GM12878 (cell line): ENCODE measurements at regions not wholly inside any gene's neighbourhood (a gene's known extent, or its start where the extent isn't known, plus 50 kb on each side); places are given as distances from the start of the nearest gene placed in this dataset.

Experiments
- ATAC-seq: fragments of 200-7000 bp; cut with Tn5 transposase; 3 replicates; pipeline ENCODE4 v1.9.1; 2020; ENCODE audit warnings: mild to moderate bottlenecking, moderate library complexity
- BruUV-seq: library from RNA; stranded (reverse); fragments of 400-500 nt; replicated peaks from 2 replicates; lab custom pipeline; 2021; lab: Mats Ljungman, UMichigan
- CTCF ChIA-PET: fragments of 300-600 bp; sonication (Branson Sonifier 250); formaldehyde crosslinking; extraction: SDS; loops from one replicate; lab custom pipeline; 2021; ENCODE audit warnings: inconsistent platforms; lab: Yijun Ruan, JAX
- POLR2A ChIA-PET: fragments of 350-600 bp; formaldehyde crosslinking; extraction: SDS; loops from one replicate; lab custom pipeline; 2021; ENCODE audit warnings: inconsistent platforms; lab: Charles Lee
- RAD21 ChIA-PET: fragments of 300-600 bp; sonication (Branson Sonifier 250); formaldehyde crosslinking; loops from one replicate; lab custom pipeline; 2023; ENCODE audit warnings: antibody characterized with exemption; ENCODE audit not compliant: unreplicated experiment; lab: Charles Lee
- SMC1A ChIA-PET: fragments of 300-600 bp; sonication (Branson Sonifier 250); formaldehyde crosslinking; loops from one replicate; lab custom pipeline; 2023; ENCODE audit not compliant: unreplicated experiment, uncharacterized antibody; lab: Charles Lee
- DNase-seq: peaks from one replicate; pipeline ENCODE4 v3.0.0-alpha.2; 2011; ENCODE audit warnings: low read depth, low spot score
- FAIRE-seq: peaks from 3 replicates; lab custom pipeline; 2011; peaks lifted over from hg19 to GRCh38; lab: Jason Lieb, UNC
- H2AFZ ChIP-seq: 2 replicates; pipeline ENCODE4 v1.6.0; 2011; ENCODE audit warnings: low read depth, low read length, control low read depth; ENCODE audit not compliant: control insufficient read depth
- H3K27ac ChIP-seq: 2 replicates; pipeline ENCODE4 v1.5.1; 2011; ENCODE audit warnings: control low read depth; ENCODE audit not compliant: control insufficient read depth, insufficient read depth
- H3K27me3 ChIP-seq, 2 experiments: replicated peaks in 1 of 2; 2 replicates each; pipeline versions ENCODE4 v1.6.0 to v1.6.1; 2011; ENCODE audit warnings: low read length in 1 of 2; ENCODE audit not compliant: control insufficient read depth in 2 of 2, insufficient read depth in 2 of 2
- H3K36me3 ChIP-seq, 2 experiments: 2 replicates each; pipeline ENCODE4 v1.5.1; 2011; ENCODE audit warnings: low read length in 1 of 2; ENCODE audit not compliant: control insufficient read depth in 2 of 2, insufficient read depth in 2 of 2
- H3K4me1 ChIP-seq: 2 replicates; pipeline ENCODE4 v1.6.1; 2011; ENCODE audit warnings: mild to moderate bottlenecking, low read length, moderate library complexity, mixed read lengths; ENCODE audit not compliant: control insufficient read depth, insufficient read depth
- H3K4me2 ChIP-seq: 2 replicates; pipeline ENCODE4 v1.6.0; 2011; ENCODE audit warnings: control low read depth; ENCODE audit not compliant: control insufficient read depth, insufficient read depth
- H3K4me3 ChIP-seq: fragments of 200-600 bp; sonication (generic); 2 replicates; pipeline ENCODE4 v1.5.1; 2016
- H3K79me2 ChIP-seq: 2 replicates; pipeline ENCODE4 v1.6.0; 2011; ENCODE audit warnings: low read length; ENCODE audit not compliant: control insufficient read depth, insufficient read depth
- H3K9ac ChIP-seq: 2 replicates; pipeline ENCODE4 v1.8.0; 2011; ENCODE audit warnings: low read length, control low read depth, mixed read lengths; ENCODE audit not compliant: control insufficient read depth, insufficient read depth
- H3K9me3 ChIP-seq: replicated peaks from 3 replicates; pipeline ENCODE4 v1.5.1; 2011; ENCODE audit warnings: mild to moderate bottlenecking, low read length; ENCODE audit not compliant: control insufficient read depth, insufficient read depth
- H4K20me1 ChIP-seq: 2 replicates; pipeline ENCODE4 v1.6.0; 2011; ENCODE audit not compliant: control insufficient read depth, insufficient read depth
- BCL11A ChIP-seq: IDR thresholded peaks from 2 replicates; pipeline ENCODE4 v1.6.1; 2011; ENCODE audit warnings: low read depth, low read length
- CBFB ChIP-seq: IDR thresholded peaks from 2 replicates; pipeline ENCODE4 v1.6.1; 2016; ENCODE audit warnings: antibody characterized with exemption, low read depth
- CHD2 ChIP-seq: IDR thresholded peaks from 2 replicates; pipeline ENCODE4 v1.6.1; 2011; ENCODE audit warnings: low read depth, low read length, improper control_type of control experiment, borderline replicate concordance
- CREB1 ChIP-seq: IDR thresholded peaks from 2 replicates; pipeline ENCODE4 v1.6.1; 2012; ENCODE audit warnings: low read depth, mild to moderate bottlenecking, inconsistent platforms
- FOXK2 ChIP-seq: fragments of 450-650 bp; IDR thresholded peaks from 2 replicates; pipeline ENCODE4 v1.6.1; 2017; ENCODE audit warnings: mild to moderate bottlenecking, moderate library complexity
- GABPA ChIP-seq: IDR thresholded peaks from 2 replicates; pipeline ENCODE4 v1.6.1; 2014; ENCODE audit warnings: antibody characterized with exemption, low read depth, mild to moderate bottlenecking, inconsistent platforms
- HDAC6 ChIP-seq: fragments of 200-600 bp; sonication (generic); IDR thresholded peaks from one replicate; pipeline ENCODE4 v1.8.0; 2017; ENCODE audit warnings: antibody characterized with exemption; ENCODE audit not compliant: unreplicated experiment
- IKZF1 ChIP-seq: fragments of 450-650 bp; conservative IDR thresholded peaks from 2 replicates; pipeline ENCODE4 v1.6.1; 2017; ENCODE audit warnings: antibody characterized with exemption, mild to moderate bottlenecking
- KDM1A ChIP-seq: fragments of 200-600 bp; sonication (generic); IDR thresholded peaks from 2 replicates; pipeline ENCODE4 v1.6.1; 2016; ENCODE audit warnings: borderline replicate concordance
- MEF2B ChIP-seq: fragments of 450-650 bp; IDR thresholded peaks from 2 replicates; pipeline ENCODE4 v1.6.1; 2018; ENCODE audit warnings: mild to moderate bottlenecking, moderate library complexity; ENCODE audit not compliant: partially characterized antibody, poor library complexity, severe bottlenecking
- NKRF ChIP-seq: fragments of 450-650 bp; conservative IDR thresholded peaks from 2 replicates; pipeline ENCODE4 v1.6.1; 2017; ENCODE audit warnings: mild to moderate bottlenecking, moderate library complexity
- NRF1 ChIP-seq: conservative IDR thresholded peaks from 2 replicates; pipeline ENCODE4 v1.6.1; 2011; ENCODE audit warnings: mild to moderate bottlenecking, low read depth, low read length, improper control_type of control experiment
- RAD21 ChIP-seq: IDR thresholded peaks from 2 replicates; pipeline ENCODE4 v1.6.1; 2011; ENCODE audit warnings: mild to moderate bottlenecking, low read depth, low read length, moderate library complexity; ENCODE audit not compliant: insufficient read depth
- SMARCA5 ChIP-seq: fragments of 450-650 bp; IDR thresholded peaks from 2 replicates; pipeline ENCODE4 v1.6.1; 2017; ENCODE audit warnings: mild to moderate bottlenecking
- SREBF1 ChIP-seq: IDR thresholded peaks from 2 replicates; pipeline ENCODE4 v1.6.1; 2012; ENCODE audit warnings: mild to moderate bottlenecking, low read length
- SRF ChIP-seq, 2 experiments: IDR thresholded peaks; 2 replicates each; pipeline ENCODE4 v1.6.1; 2011; ENCODE audit warnings: low read depth in 2 of 2, low read length in 2 of 2, mild to moderate bottlenecking in 1 of 2, moderate library complexity in 1 of 2
- TCF12 ChIP-seq: IDR thresholded peaks from 2 replicates; pipeline ENCODE4 v1.6.1; 2011; ENCODE audit warnings: low read depth, mild to moderate bottlenecking, low read length
- USF1 ChIP-seq: IDR thresholded peaks from 2 replicates; pipeline ENCODE4 v1.6.1; 2011; ENCODE audit warnings: borderline replicate concordance, low read depth, mild to moderate bottlenecking, moderate library complexity, mixed read lengths, low read length; ENCODE audit not compliant: insufficient read depth; ENCODE audit errors: extremely low read length
- YY1 ChIP-seq: IDR thresholded peaks from 2 replicates; pipeline ENCODE4 v1.6.1; 2011; ENCODE audit warnings: low read depth, mild to moderate bottlenecking, low read length
- ZBTB11 ChIP-seq: fragments of 450-650 bp; formaldehyde crosslinking; IDR thresholded peaks from 2 replicates; pipeline ENCODE4 v1.5.0; 2022; ENCODE audit warnings: mild to moderate bottlenecking, missing genetic modification characterization
- WGBS: methylation state at CpG from one replicate; pipeline ENCODE4 v1.1.6; 2016; ENCODE audit warnings: low lambda C conversion rate; ENCODE audit not compliant: insufficient replicate concordance, insufficient coverage; ENCODE audit errors: missing lambda C conversion rate; 5-methylcytosine and 5-hydroxymethylcytosine counted together
- in situ Hi-C: fragments of 300-500 bp; cut with MboI; formaldehyde crosslinking; loops from 9 replicates; pipeline ENCODE4 v1.14.3; 2018; ENCODE audit warnings: mixed read lengths
- intact Hi-C: fragments of 100-400 bp; cut with micrococcal nuclease; formaldehyde crosslinking; loops from one replicate; pipeline ENCODE4 v1.14.2; 2022; ENCODE audit not compliant: unreplicated experiment

- RAD21 ChIA-PET = no interaction called here
- CTCF ChIA-PET = no interaction called here
- in situ Hi-C loops = no loop called here
Observed at GRCh38 chr7:32639122-32639521, 143.8 kb downstream of the AVL9 start.

More at GRCh38 chr7:32639122-32639521, 143.8 kb downstream of the AVL9 start:
- H3K4me2 ChIP-seq = no peak overlapping the region; the same call in 1 of the 2 replicates
- POLR2A ChIA-PET = no interaction called here
- H3K4me1 ChIP-seq = no peaks in the 10 kb centered on the region; the same call in none of the 2 replicates
- intact Hi-C loops = no loop called here
- H3K27ac ChIP-seq = no peak overlapping the region
- H3K9me3 ChIP-seq = no peaks in the 10 kb centered on the region
- ATAC-seq (peak; percentile 58), DNase-seq (no peak), FAIRE-seq (no peak)
- no peaks in the 10 kb centered on the region for H3K79me2 ChIP-seq
- no peak overlapping the region for H3K4me3 ChIP-seq
- no peak overlapping the region for H3K9ac ChIP-seq
- no peaks in the 10 kb centered on the region for H3K36me3 ChIP-seq
- no peaks in the 10 kb centered on the region for H3K27me3 ChIP-seq
- H2AFZ ChIP-seq = no peak overlapping the region
- no peaks in the 10 kb centered on the region for H4K20me1 ChIP-seq
- no peak for TF ChIP-seq HDAC6
- no peak for TF ChIP-seq BCL11A
- TF ChIP-seq CBFB = no peak
- no peak for TF ChIP-seq CHD2
- no peak for TF ChIP-seq SREBF1
- no peak for TF ChIP-seq NKRF
- no peak for TF ChIP-seq SRF (IDR thresholded peaks at IDR 0.05; ENCODE audit: low read depth in 2 of 2, low read length in 2 of 2)
- no peak for TF ChIP-seq YY1
- TF ChIP-seq SMARCA5 = no peak
- no peak for TF ChIP-seq RAD21
- no peak for TF ChIP-seq KDM1A
- no peak for TF ChIP-seq TCF12
- no peak for TF ChIP-seq FOXK2
- TF ChIP-seq IKZF1 = no peak
- TF ChIP-seq USF1 = no peak
- TF ChIP-seq CREB1 = no peak
- TF ChIP-seq ZBTB11 = no peak
- TF ChIP-seq NRF1 = no peak
- no peak for TF ChIP-seq GABPA
- TF ChIP-seq MEF2B = no peak
- WGBS = 64% methylated on average over 3 of the region's 3 CpGs
- no TSS peak for BruUV-seq
- SMC1A ChIA-PET = interaction anchor here (0.7 to 1.4 kb wide), 2 partner anchors 22 to 207 kb away, joined by 3 read pairs; no protein-coding TSS in a partner anchor
